Uterus (tissue), 2 donors: ENCODE measurements at regions not wholly inside any gene's neighbourhood (a gene's known extent, or its start where the extent isn't known, plus 50 kb on each side); places are given as distances from the start of the nearest gene placed in this dataset.

ENCODE experiments used
- CTCF ChIP-seq, 4 experiments: fragments of 200-600 bp in 2 of 4; fragments of 450-650 bp in 2 of 4; sonication (generic) in 2 of 4; IDR thresholded peaks; one replicate each; pipeline ENCODE4 v1.5.1; 2016 to 2019; ENCODE audit warnings: antibody characterized with exemption in 4 of 4, mild to moderate bottlenecking in 2 of 4, moderate library complexity in 1 of 4
- POLR2A ChIP-seq, 2 donors: fragments of 450-650 bp; IDR thresholded peaks; one replicate each; pipeline ENCODE4 v1.6.1; 2016; ENCODE audit warnings: antibody characterized with exemption in 2 of 2, mild to moderate bottlenecking in 1 of 2, moderate library complexity in 1 of 2

GRCh38 chr16:52741351-52741750 lies 194.4 kb upstream of the TOX3 start:
- no peak for TF ChIP-seq CTCF (IDR thresholded peaks at IDR 0.05)
- no peak for TF ChIP-seq POLR2A (IDR thresholded peaks at IDR 0.05)
